ENCODE measurements at regions not wholly inside any gene's neighbourhood (a gene's known extent, or its start where the extent isn't known, plus 50 kb on each side); places are given as distances from the start of the nearest gene placed in this dataset.

- no peaks in the 10 kb centered on the region for H3K27me3 ChIP-seq (ENCODE audit: control insufficient read depth, insufficient read depth, low read length)
- DNase-seq (no peak), ATAC-seq (ENCODE audit: low read depth) (no peak)
- H3K56ac ChIP-seq (ENCODE audit: extremely low read depth, insufficient read depth, low read length), result no peak overlapping the region
- H2AK5ac ChIP-seq (ENCODE audit: low read depth, low read length), result no peak overlapping the region
- H4K8ac ChIP-seq (ENCODE audit: low read depth in 2 of 2, low read length in 2 of 2), result no peak overlapping the region
- no peak overlapping the region for H2AFZ ChIP-seq (replicated peaks; ENCODE audit: low read length, poor library complexity)
- H4K91ac ChIP-seq (ENCODE audit: insufficient read depth, low read depth, low read length), result no peak overlapping the region
- no peak overlapping the region for H3K4me3 ChIP-seq (ENCODE audit: insufficient read depth, low read depth, low read length)
- H4K20me1 ChIP-seq (ENCODE audit: insufficient read depth, low read length), result no peaks in the 10 kb centered on the region
- H4K5ac ChIP-seq (ENCODE audit: low read depth, low read length), result no peak overlapping the region
- no peak overlapping the region for H3K4me2 ChIP-seq (ENCODE audit: low read depth, low read length)
- H3K18ac ChIP-seq (ENCODE audit: low read depth, low read length), result no peak overlapping the region
- no peak overlapping the region for H3K23ac ChIP-seq (ENCODE audit: low read depth, low read length)
- no peak for TF ChIP-seq CEBPB (IDR thresholded peaks at IDR 0.05; ENCODE audit: low read depth, low read length)
- POLR2A ChIA-PET (ENCODE audit: unreplicated experiment), result no interaction called here
- dilution Hi-C loops (cut with HindIII; ENCODE audit: low sequenced_read_pairs, unreplicated experiment) (no loop called here), intact Hi-C loops (cut with micrococcal nuclease) (no loop called here), in situ Hi-C loops (cut with MboI; ENCODE audit: low sequenced_read_pairs) (no loop called here)
- H3K27ac ChIP-seq (ENCODE audit: insufficient read depth, low read length), result no peak overlapping the region
- no peaks in the 10 kb centered on the region for H3K9me1 ChIP-seq (ENCODE audit: insufficient read depth, low read length)
- CTCF ChIA-PET, result no interaction called here
- peaks cover 2% of the 10 kb centered on the region for H3K9me3 ChIP-seq (ENCODE audit: control insufficient read depth, insufficient read depth, low read length)
- H3K14ac ChIP-seq (replicated peaks; ENCODE audit: low read depth, low read length), result no peak overlapping the region
- H3K79me1 ChIP-seq (ENCODE audit: low read depth in 1 of 2, low read length in 2 of 2), result no peaks in the 10 kb centered on the region
- WGBS, 2 experiments (ENCODE audit: extremely low coverage in 2 of 2, insufficient read length in 1 of 2), result 85% methylated on average over 6 of the region's 18 CpGs; no CpG with 5 or more reads in 1 of the 2 experiments
- no peak overlapping the region for H2BK15ac ChIP-seq (ENCODE audit: low read depth, low read length)
- no peaks in the 10 kb centered on the region for H3K4me1 ChIP-seq (ENCODE audit: control insufficient read depth, insufficient read depth, low read length)
- no peaks in the 10 kb centered on the region for H3K36me3 ChIP-seq (ENCODE audit: control insufficient read depth, insufficient read depth, low read length)
- no peak overlapping the region for H2AK9ac ChIP-seq (replicated peaks; ENCODE audit: low read depth, low read length, poor library complexity)
- H3K9ac ChIP-seq (ENCODE audit: low read depth, low read length), result no peak overlapping the region
- H2BK120ac ChIP-seq (ENCODE audit: low read depth, low read length), result no peak overlapping the region
- no peak overlapping the region for H2BK20ac ChIP-seq (ENCODE audit: low read depth, low read length)
- H3K4ac ChIP-seq (ENCODE audit: low read depth, low read length), result no peak overlapping the region
- no peak overlapping the region for H2BK5ac ChIP-seq (ENCODE audit: low read depth, low read length, poor library complexity, severe bottlenecking)
- BruUV-seq (replicated peaks), result no TSS peak
Measured at GRCh38 chr2:187002242-187002641, 153.3 kb upstream of the ZSWIM2 start.
